CD14-positive monocyte (primary cell): ENCODE measurements at regions not wholly inside any gene's neighbourhood (a gene's known extent, or its start where the extent isn't known, plus 50 kb on each side); places are given as distances from the start of the nearest gene placed in this dataset.

Source experiments
- DNase-seq, 3 donors: peaks; one replicate each; pipeline ENCODE4 v3.0.0-alpha.2; 2011 to 2022
- H2AFZ ChIP-seq: 2 replicates; pipeline ENCODE4 v1.6.0; 2012; ENCODE audit warnings: mild to moderate bottlenecking, low read depth, low read length, inconsistent platforms; ENCODE audit not compliant: insufficient read depth, poor library complexity, severe bottlenecking
- H3K27ac ChIP-seq, 2 donors: 1 replicate in 1 of 2; 2 replicates in 1 of 2; pipeline ENCODE4 v1.5.1; 2012 to 2013; ENCODE audit warnings: low read length in 2 of 2, control low read depth in 1 of 2, inconsistent platforms in 1 of 2, low read depth in 1 of 2, mild to moderate bottlenecking in 1 of 2
- H3K27me3 ChIP-seq, 2 donors: one replicate each; pipeline versions ENCODE4 v1.6.0 to v1.6.1; 2011 to 2013; ENCODE audit warnings: low read length in 2 of 2; ENCODE audit not compliant: control insufficient read depth in 2 of 2, insufficient read depth in 2 of 2
- H3K36me3 ChIP-seq, 2 donors: replicated peaks in 1 of 2; 1 replicate in 1 of 2; 2 replicates in 1 of 2; pipeline versions ENCODE4 v1.5.1 to v1.6.1; 2012 to 2013; ENCODE audit warnings: low read length in 2 of 2, control low read depth in 1 of 2, inconsistent platforms in 1 of 2, mild to moderate bottlenecking in 1 of 2; ENCODE audit not compliant: insufficient read depth in 2 of 2, control insufficient read depth in 1 of 2
- H3K4me1 ChIP-seq, 2 donors: 1 replicate in 1 of 2; 2 replicates in 1 of 2; pipeline versions ENCODE4 v1.5.1 to v1.6.1; 2012 to 2013; ENCODE audit warnings: low read length in 2 of 2, control low read depth in 1 of 2, inconsistent platforms in 1 of 2, mild to moderate bottlenecking in 1 of 2, moderate library complexity in 1 of 2; ENCODE audit not compliant: insufficient read depth in 2 of 2, control insufficient read depth in 1 of 2
- H3K4me2 ChIP-seq: replicated peaks from 2 replicates; pipeline ENCODE3; 2012; ENCODE audit warnings: low read length, moderate library complexity, mild to moderate bottlenecking; ENCODE audit not compliant: poor library complexity, severe bottlenecking; ENCODE audit errors: extremely low read depth
- H3K4me3 ChIP-seq, 3 experiments: fragments of 200-600 bp in 1 of 3; sonication (generic) in 1 of 3; replicated peaks in 1 of 3; 1 replicate in 2 of 3; 2 replicates in 1 of 3; pipeline ENCODE4 v1.5.1; 2011 to 2013; ENCODE audit warnings: low read length in 3 of 3, mild to moderate bottlenecking in 3 of 3, control low read depth in 2 of 3, low read depth in 2 of 3, inconsistent platforms in 1 of 3, moderate library complexity in 1 of 3
- H3K79me2 ChIP-seq: 2 replicates; pipeline ENCODE4 v1.6.0; 2012; ENCODE audit warnings: mild to moderate bottlenecking, control low read depth, inconsistent platforms, low read length, moderate library complexity; ENCODE audit not compliant: insufficient read depth
- H3K9ac ChIP-seq: 2 replicates; pipeline ENCODE4 v1.6.0; 2017; ENCODE audit warnings: low read length, mild to moderate bottlenecking; ENCODE audit not compliant: insufficient read depth, poor library complexity, severe bottlenecking
- H3K9me3 ChIP-seq, 2 donors: replicated peaks in 1 of 2; 1 replicate in 1 of 2; 2 replicates in 1 of 2; pipeline versions ENCODE4 v1.5.1 to v1.6.1; 2012 to 2013; ENCODE audit warnings: low read length in 2 of 2, control low read depth in 1 of 2; ENCODE audit not compliant: control insufficient read depth in 1 of 2, insufficient read depth in 1 of 2
- H4K20me1 ChIP-seq: 2 replicates; pipeline ENCODE4 v1.6.0; 2012; ENCODE audit warnings: mild to moderate bottlenecking, low read length, control low read depth, moderate library complexity; ENCODE audit not compliant: insufficient read depth
- H3K27ac Mint-ChIP-seq, 7 donors: one replicate each; pipeline ENCODE4 v1.8.0; 2020; ENCODE audit warnings: mild to moderate bottlenecking in 7 of 7, mixed read lengths in 7 of 7, moderate library complexity in 6 of 7, inconsistent platforms in 2 of 7
- H3K27me3 Mint-ChIP-seq, 3 donors: one replicate each; pipeline ENCODE4 v1.8.0; 2021 to 2022; ENCODE audit warnings: low read depth in 3 of 3, mild to moderate bottlenecking in 3 of 3, mixed read lengths in 3 of 3, moderate library complexity in 3 of 3, inconsistent platforms in 1 of 3
- H3K36me3 Mint-ChIP-seq, 2 donors: one replicate each; pipeline ENCODE4 v1.8.0; 2020; ENCODE audit warnings: mixed read lengths in 2 of 2, inconsistent platforms in 1 of 2, mild to moderate bottlenecking in 1 of 2
- H3K4me1 Mint-ChIP-seq: one replicate; pipeline ENCODE4 v1.8.0; 2020; ENCODE audit warnings: mild to moderate bottlenecking, mixed read lengths
- H3K4me3 Mint-ChIP-seq, 2 donors: one replicate each; pipeline ENCODE4 v1.8.0; 2020; ENCODE audit warnings: mild to moderate bottlenecking in 2 of 2, mixed read lengths in 2 of 2, moderate library complexity in 1 of 2
- H3K9me3 Mint-ChIP-seq, 7 donors: one replicate each; pipeline ENCODE4 v1.8.0; 2020 to 2022; ENCODE audit warnings: mixed read lengths in 7 of 7, mild to moderate bottlenecking in 6 of 7, moderate library complexity in 6 of 7, inconsistent platforms in 2 of 7
- WGBS: methylation state at CpG from one replicate; pipeline ENCODE4 v1.1.5; 2013; ENCODE audit warnings: missing lambda C conversion rate; ENCODE audit not compliant: insufficient coverage; 5-methylcytosine and 5-hydroxymethylcytosine counted together
- intact Hi-C, 2 donors: fragments of 100-400 bp; cut with micrococcal nuclease; formaldehyde crosslinking; loops; one replicate each; pipeline versions ENCODE4 v1.15.0 to v1.15.1; 2023
- TF ChIP-seq, protein P1 (sequence below): fragments of 200-600 bp; IDR thresholded peaks from one replicate; pipeline ENCODE4 v1.8.0; 2022; ENCODE audit warnings: antibody characterized with exemption, mild to moderate bottlenecking

- H3K4me1 Mint-ChIP-seq: no peaks in the 10 kb centered on the region
- no peak overlapping the region for H2AFZ ChIP-seq
- H3K4me3 Mint-ChIP-seq: no peak overlapping the region
- peaks cover 0 to 1% (median 0%) of the 10 kb centered on the region in 3 donors for H3K27me3 Mint-ChIP-seq
- no peak overlapping the region for H3K4me3 ChIP-seq
- no peak overlapping the region for H3K27ac Mint-ChIP-seq
- H3K9me3 ChIP-seq: peaks cover 1 to 4% of the 10 kb centered on the region in 2 donors
- H3K4me1 ChIP-seq: no peaks in the 10 kb centered on the region
- no peaks in the 10 kb centered on the region for H4K20me1 ChIP-seq
- H3K36me3 Mint-ChIP-seq: no peaks in the 10 kb centered on the region
- TF ChIP-seq, protein P1, sequence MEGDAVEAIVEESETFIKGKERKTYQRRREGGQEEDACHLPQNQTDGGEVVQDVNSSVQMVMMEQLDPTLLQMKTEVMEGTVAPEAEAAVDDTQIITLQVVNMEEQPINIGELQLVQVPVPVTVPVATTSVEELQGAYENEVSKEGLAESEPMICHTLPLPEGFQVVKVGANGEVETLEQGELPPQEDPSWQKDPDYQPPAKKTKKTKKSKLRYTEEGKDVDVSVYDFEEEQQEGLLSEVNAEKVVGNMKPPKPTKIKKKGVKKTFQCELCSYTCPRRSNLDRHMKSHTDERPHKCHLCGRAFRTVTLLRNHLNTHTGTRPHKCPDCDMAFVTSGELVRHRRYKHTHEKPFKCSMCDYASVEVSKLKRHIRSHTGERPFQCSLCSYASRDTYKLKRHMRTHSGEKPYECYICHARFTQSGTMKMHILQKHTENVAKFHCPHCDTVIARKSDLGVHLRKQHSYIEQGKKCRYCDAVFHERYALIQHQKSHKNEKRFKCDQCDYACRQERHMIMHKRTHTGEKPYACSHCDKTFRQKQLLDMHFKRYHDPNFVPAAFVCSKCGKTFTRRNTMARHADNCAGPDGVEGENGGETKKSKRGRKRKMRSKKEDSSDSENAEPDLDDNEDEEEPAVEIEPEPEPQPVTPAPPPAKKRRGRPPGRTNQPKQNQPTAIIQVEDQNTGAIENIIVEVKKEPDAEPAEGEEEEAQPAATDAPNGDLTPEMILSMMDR: no peak
- DNase-seq: no peak
- H3K27me3 ChIP-seq: no peaks in the 10 kb centered on the region
- 100% methylated on average over 1 of the region's 4 CpGs for WGBS
- no peak overlapping the region for H3K4me2 ChIP-seq
- no peak overlapping the region for H3K9ac ChIP-seq
- peaks cover 0 to 12% (median 5%) of the 10 kb centered on the region in 7 donors for H3K9me3 Mint-ChIP-seq
- no peaks in the 10 kb centered on the region for H3K79me2 ChIP-seq
- H3K36me3 ChIP-seq: no peaks in the 10 kb centered on the region
- intact Hi-C loops: no loop called here
- no peak overlapping the region for H3K27ac ChIP-seq
Measured at GRCh38 chr20:55610756-55611155, 394.6 kb downstream of the CBLN4 start.

DNA sequence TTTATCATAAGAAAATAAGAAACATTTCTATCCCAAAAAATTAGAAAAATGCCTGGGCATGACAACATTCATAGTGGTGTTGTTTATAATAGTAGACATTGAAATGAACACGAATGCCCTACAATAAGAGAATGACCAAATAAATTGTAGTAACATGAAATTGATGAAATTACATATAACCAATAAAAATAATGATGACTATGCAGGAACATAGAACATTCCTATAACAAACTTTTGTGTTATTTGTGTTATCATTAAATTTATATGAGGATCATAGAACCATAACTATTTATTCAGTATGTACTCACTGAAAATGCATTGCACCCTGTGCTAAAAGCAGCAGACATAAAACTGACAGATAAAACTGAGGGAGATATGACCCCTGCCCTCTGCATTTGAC is 399.7 kb downstream of the CBLN4 start:
- Histone ChIP-seq H3K4me1 (no peaks in the 10 kb centered on the region), H3K79me2 (no peaks in the 10 kb centered on the region), H3K4me3 (no peak overlapping the region), H3K9ac (no peak overlapping the region), H2AFZ (no peak overlapping the region), H3K27ac (no peak overlapping the region), H3K4me2 (no peak overlapping the region), H3K36me3 (no peaks in the 10 kb centered on the region), H4K20me1 (no peaks in the 10 kb centered on the region), H3K9me3 (no peaks in the 10 kb centered on the region), H3K27me3 (no peaks in the 10 kb centered on the region)
- no CpG with 5 or more reads among the region's 1 CpG for WGBS
- TF ChIP-seq, protein P1: no peak
- Mint-ChIP-seq H3K9me3 (peaks cover 0 to 6% (median 1%) of the 10 kb centered on the region in 7 donors), H3K27me3 (peaks cover 0 to under 1% (median 0%) of the 10 kb centered on the region in 3 donors), H3K4me3 (no peak overlapping the region), H3K4me1 (no peaks in the 10 kb centered on the region), H3K27ac (no peak overlapping the region), H3K36me3 (no peaks in the 10 kb centered on the region)
- DNase-seq: no peak
- intact Hi-C loops: no loop called here
